ENCODE measurements at regions not wholly inside any gene's neighbourhood (a gene's known extent, or its start where the extent isn't known, plus 50 kb on each side); places are given as distances from the start of the nearest gene placed in this dataset.
"Not testable (repeated sequence)": the region's sequence is repeated elsewhere in the genome, so short reads cannot be mapped to it uniquely, and the experiment has no call there.

DNA sequence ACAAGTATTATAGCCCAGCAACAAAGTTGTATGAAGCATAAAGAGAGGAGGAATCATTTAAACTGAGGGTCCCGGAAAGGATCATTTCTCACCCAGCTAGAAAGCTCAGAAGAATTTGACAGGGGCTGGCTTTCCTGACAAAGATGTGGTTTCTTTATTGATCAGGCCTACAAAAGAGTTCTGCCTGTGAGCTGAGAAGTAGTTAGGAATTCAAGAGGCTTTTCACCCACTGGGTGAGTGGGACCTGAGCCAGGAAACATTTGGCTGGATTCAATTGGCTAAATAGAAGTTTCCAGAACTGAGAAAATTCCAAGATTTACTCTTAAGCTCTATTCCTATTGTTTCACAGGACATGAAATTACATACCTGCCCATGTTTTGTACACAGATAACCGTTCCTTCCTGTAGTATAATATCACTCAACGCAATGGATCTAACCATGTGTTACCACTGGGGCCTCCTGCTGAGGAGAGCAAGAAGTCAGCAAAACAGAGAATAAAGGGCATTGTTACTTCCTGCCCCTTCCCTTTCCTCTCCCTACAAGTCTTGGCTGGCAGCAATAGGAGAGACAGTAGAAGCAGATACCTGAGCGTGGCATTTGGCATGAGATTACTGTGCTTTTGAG is 53.9 kb upstream of the PAPSS2 start:
- Histone ChIP-seq H3K36me3 (ENCODE audit: control insufficient read depth in 2 of 2, insufficient read depth in 1 of 2, low read length in 2 of 2) (no peaks in the 10 kb centered on the region), H3K9me3 (ENCODE audit: control insufficient read depth, insufficient read depth, low read depth, low read length) (no peaks in the 10 kb centered on the region), H3K4me3 (ENCODE audit: low read depth, low read length) (no peak overlapping the region), H3K27ac (ENCODE audit: extremely low read depth, low read depth, low read length) (no peak overlapping the region), H3K4me1 (ENCODE audit: control insufficient read depth, insufficient read depth, low read length) (no peaks in the 10 kb centered on the region)
- POLR2A ChIA-PET = no interaction called here
- no peak for TF ChIP-seq KLF8 (tag by site-specific recombination; IDR thresholded peaks at IDR 0.05)
- 0 out of 2 replicates have a peak, but pooled peaks have one; percentile 60 for TF ChIP-seq ZNF530 (tag by site-specific recombination; IDR thresholded peaks at IDR 0.05; ENCODE audit: low read depth)
- CTCF ChIA-PET = interaction anchor here (1.8 kb wide), 1 partner anchor 16 kb away, joined by 6 read pairs; no protein-coding TSS in a partner anchor

DNA sequence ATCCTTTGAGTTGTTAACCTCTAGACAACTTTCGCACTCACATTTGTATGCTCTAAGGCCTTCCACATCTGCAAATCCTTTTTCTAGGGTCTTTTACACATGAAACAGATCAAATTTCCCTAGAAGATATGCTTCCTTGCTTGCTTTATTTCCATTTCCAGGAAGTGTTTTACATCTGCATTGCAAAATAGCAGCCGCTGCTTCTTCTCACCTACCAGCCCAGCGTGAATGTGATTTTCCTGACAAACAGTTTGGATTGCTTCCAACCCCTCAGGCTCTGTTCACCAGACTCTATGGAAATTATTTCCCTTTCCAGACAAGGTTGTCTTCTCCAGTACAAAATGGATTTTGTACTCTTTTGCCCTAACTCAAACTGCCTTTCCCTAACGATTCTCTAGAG is 50.9 kb upstream of the PAPSS2 start:
- no peak overlapping the region for H3K4me3 ChIP-seq (ENCODE audit: low read depth, low read length)
- TF ChIP-seq, protein P1, sequence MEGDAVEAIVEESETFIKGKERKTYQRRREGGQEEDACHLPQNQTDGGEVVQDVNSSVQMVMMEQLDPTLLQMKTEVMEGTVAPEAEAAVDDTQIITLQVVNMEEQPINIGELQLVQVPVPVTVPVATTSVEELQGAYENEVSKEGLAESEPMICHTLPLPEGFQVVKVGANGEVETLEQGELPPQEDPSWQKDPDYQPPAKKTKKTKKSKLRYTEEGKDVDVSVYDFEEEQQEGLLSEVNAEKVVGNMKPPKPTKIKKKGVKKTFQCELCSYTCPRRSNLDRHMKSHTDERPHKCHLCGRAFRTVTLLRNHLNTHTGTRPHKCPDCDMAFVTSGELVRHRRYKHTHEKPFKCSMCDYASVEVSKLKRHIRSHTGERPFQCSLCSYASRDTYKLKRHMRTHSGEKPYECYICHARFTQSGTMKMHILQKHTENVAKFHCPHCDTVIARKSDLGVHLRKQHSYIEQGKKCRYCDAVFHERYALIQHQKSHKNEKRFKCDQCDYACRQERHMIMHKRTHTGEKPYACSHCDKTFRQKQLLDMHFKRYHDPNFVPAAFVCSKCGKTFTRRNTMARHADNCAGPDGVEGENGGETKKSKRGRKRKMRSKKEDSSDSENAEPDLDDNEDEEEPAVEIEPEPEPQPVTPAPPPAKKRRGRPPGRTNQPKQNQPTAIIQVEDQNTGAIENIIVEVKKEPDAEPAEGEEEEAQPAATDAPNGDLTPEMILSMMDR (tag by site-specific recombination; IDR thresholded peaks at IDR 0.05) = no peak
- no peaks in the 10 kb centered on the region for H3K4me1 ChIP-seq (ENCODE audit: control insufficient read depth, insufficient read depth, low read length)
- no peaks in the 10 kb centered on the region for H3K9me3 ChIP-seq (ENCODE audit: control insufficient read depth, insufficient read depth, low read depth, low read length)
- CTCF ChIA-PET = no interaction called here
- H3K36me3 ChIP-seq (ENCODE audit: control insufficient read depth in 2 of 2, insufficient read depth in 1 of 2, low read length in 2 of 2) = no peaks in the 10 kb centered on the region
- POLR2A ChIA-PET = no interaction called here
- H3K27ac ChIP-seq (ENCODE audit: extremely low read depth, low read depth, low read length) = no peak overlapping the region

DNA sequence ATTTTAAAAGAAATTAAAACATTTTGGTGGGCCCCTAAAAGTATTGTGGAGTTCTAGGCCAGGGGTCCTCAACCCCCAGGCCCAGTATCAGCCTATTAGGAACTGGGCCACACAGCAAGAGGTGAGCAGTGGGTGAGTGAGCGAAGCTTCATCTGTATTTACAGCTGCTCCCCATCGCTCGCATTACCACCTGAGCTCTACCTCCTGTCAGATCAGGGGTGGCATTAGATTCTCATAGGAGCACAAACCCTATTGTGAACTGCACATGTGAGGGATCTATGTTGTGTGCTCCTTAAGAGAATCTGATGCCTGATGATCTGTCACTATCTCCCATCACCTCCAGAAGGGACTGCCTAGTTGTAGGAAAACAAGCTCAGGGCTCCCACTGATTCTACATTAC is 50.1 kb upstream of the PAPSS2 start:
- H3K36me3 ChIP-seq (ENCODE audit: control insufficient read depth in 2 of 2, insufficient read depth in 1 of 2, low read length in 2 of 2); H3K4me3 ChIP-seq (ENCODE audit: low read depth, low read length); H3K9me3 ChIP-seq (ENCODE audit: control insufficient read depth, insufficient read depth, low read depth, low read length); H3K4me1 ChIP-seq (ENCODE audit: control insufficient read depth, insufficient read depth, low read length); POLR2A ChIA-PET; H3K27ac ChIP-seq (ENCODE audit: extremely low read depth, low read depth, low read length): not testable (repeated sequence)
- CTCF ChIA-PET = interaction anchor here (1.0 kb wide), 1 partner anchor 237 kb away, joined by 3 read pairs; no protein-coding TSS in a partner anchor
- peak; percentile 99 for TF ChIP-seq ZNF610 (tag by site-specific recombination; IDR thresholded peaks at IDR 0.05; ENCODE audit: borderline replicate concordance)

All from HEK293 (cell line).